ENCODE measurements at regions not wholly inside any gene's neighbourhood (a gene's known extent, or its start where the extent isn't known, plus 50 kb on each side); places are given as distances from the start of the nearest gene placed in this dataset.

DNA sequence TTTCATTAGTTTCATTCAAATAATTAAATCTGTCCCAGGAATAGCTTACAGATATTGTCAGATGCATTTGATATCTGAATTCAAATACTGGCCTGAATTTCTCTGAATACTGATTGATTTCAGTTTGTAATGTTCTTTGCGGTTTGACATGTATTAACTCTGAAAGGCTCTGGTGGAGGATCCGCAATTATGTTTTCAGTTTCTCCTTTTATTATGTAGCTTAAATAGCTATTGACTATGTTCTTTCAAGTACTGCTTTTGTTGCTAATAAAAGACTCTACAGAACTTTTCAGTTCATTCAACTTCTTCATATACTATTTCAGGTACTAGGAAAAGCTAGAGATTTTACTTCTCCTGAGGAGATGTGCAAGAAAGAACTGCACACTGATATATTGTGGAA lies 2085.4 kb upstream of the RAG2 start:
- no peak for TF ChIP-seq EZH2 (conservative IDR thresholded peaks at IDR 0.05; ENCODE audit: low read depth, low read length)
- no peak for TF ChIP-seq ZIK1 (CRISPR knock-in tag; IDR thresholded peaks at IDR 0.05; ENCODE audit: borderline replicate concordance, low read depth)
- TF ChIP-seq HNRNPL (IDR thresholded peaks at IDR 0.05; ENCODE audit: low read depth, low read length), result no peak
- no peak for TF ChIP-seq ZNF124 (CRISPR knock-in tag; IDR thresholded peaks at IDR 0.05)
- no peak for TF ChIP-seq EP300 (IDR thresholded peaks at IDR 0.05; ENCODE audit: low read depth in 2 of 2, low read length in 2 of 2)
- TF ChIP-seq EP300 (CRISPR knock-in tag; IDR thresholded peaks at IDR 0.05; ENCODE audit: borderline replicate concordance), result no peak
- TF ChIP-seq FOXK1 (CRISPR knock-in tag; IDR thresholded peaks at IDR 0.05; ENCODE audit: borderline replicate concordance, low read depth), result no peak
- TF ChIP-seq, protein P1, sequence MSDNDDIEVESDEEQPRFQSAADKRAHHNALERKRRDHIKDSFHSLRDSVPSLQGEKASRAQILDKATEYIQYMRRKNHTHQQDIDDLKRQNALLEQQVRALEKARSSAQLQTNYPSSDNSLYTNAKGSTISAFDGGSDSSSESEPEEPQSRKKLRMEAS (IDR thresholded peaks at IDR 0.05), result no peak
- no peak for TF ChIP-seq MTA1 (CRISPR knock-in tag; IDR thresholded peaks at IDR 0.05; ENCODE audit: borderline replicate concordance)
- TF ChIP-seq KLF16 (CRISPR knock-in tag; IDR thresholded peaks at IDR 0.05), result no peak
- TF ChIP-seq FOSL1 (CRISPR knock-in tag; IDR thresholded peaks at IDR 0.05; ENCODE audit: borderline replicate concordance), result no peak
- TF ChIP-seq, protein P2, sequence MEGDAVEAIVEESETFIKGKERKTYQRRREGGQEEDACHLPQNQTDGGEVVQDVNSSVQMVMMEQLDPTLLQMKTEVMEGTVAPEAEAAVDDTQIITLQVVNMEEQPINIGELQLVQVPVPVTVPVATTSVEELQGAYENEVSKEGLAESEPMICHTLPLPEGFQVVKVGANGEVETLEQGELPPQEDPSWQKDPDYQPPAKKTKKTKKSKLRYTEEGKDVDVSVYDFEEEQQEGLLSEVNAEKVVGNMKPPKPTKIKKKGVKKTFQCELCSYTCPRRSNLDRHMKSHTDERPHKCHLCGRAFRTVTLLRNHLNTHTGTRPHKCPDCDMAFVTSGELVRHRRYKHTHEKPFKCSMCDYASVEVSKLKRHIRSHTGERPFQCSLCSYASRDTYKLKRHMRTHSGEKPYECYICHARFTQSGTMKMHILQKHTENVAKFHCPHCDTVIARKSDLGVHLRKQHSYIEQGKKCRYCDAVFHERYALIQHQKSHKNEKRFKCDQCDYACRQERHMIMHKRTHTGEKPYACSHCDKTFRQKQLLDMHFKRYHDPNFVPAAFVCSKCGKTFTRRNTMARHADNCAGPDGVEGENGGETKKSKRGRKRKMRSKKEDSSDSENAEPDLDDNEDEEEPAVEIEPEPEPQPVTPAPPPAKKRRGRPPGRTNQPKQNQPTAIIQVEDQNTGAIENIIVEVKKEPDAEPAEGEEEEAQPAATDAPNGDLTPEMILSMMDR (CRISPR knock-in tag; IDR thresholded peaks at IDR 0.05), result no peak
- TF ChIP-seq ARID2 (CRISPR knock-in tag; IDR thresholded peaks at IDR 0.05; ENCODE audit: borderline replicate concordance), result no peak
- no peak for TF ChIP-seq ZNF24 (IDR thresholded peaks at IDR 0.05)
- TF ChIP-seq MAFK (conservative IDR thresholded peaks at IDR 0.05 in 1 of 2, IDR thresholded peaks at IDR 0.05 in 1 of 2; ENCODE audit: low read length in 2 of 2), result no peak

Data from HepG2 (cell line).